D721Med (cell line): ENCODE measurements at regions not wholly inside any gene's neighbourhood (a gene's known extent, or its start where the extent isn't known, plus 50 kb on each side); places are given as distances from the start of the nearest gene placed in this dataset.

Source experiments
- DNase-seq: peaks from one replicate; pipeline ENCODE4 v3.0.0; 2011; ENCODE audit warnings: low spot score; ENCODE audit not compliant: insufficient read length
- FAIRE-seq: peaks from 2 replicates; lab custom pipeline; 2011; peaks lifted over from hg19 to GRCh38; lab: Jason Lieb, UNC
- CTCF ChIP-seq: IDR thresholded peaks from 2 replicates; pipeline ENCODE4 v1.5.1; 2012; ENCODE audit warnings: mild to moderate bottlenecking, control low read depth; ENCODE audit not compliant: insufficient read depth; ENCODE audit errors: missing control alignments

- no peak for DNase-seq
- no peak for TF ChIP-seq CTCF
- no peak for FAIRE-seq
These were observed 130.8 kb upstream of the PLEKHG7 start for GRCh38 chr12:92571844-92572543.

- DNase-seq = no peak
- no peak for TF ChIP-seq CTCF
- FAIRE-seq = no peak
These were observed 131.6 kb upstream of the PLEKHG7 start for GRCh38 chr12:92571169-92571568.

- DNase-seq = no peak
- peak; percentile 76 for FAIRE-seq
- peak; percentile 91 for TF ChIP-seq CTCF
These were observed 132.6 kb upstream of the PLEKHG7 start for GRCh38 chr12:92570056-92570753.

- DNase-seq (no peak), FAIRE-seq (no peak)
- no peak for TF ChIP-seq CTCF
These were observed 134.1 kb upstream of the PLEKHG7 start for GRCh38 chr12:92568691-92569090.

GRCh38 chr12:92566448-92567019, 136.3 kb upstream of the PLEKHG7 start:
- DNase-seq (no peak), FAIRE-seq (no peak)
- TF ChIP-seq CTCF = no peak

- no peak for FAIRE-seq
- DNase-seq = no peak
These were observed 139.0 kb upstream of the PLEKHG7 start for GRCh38 chr12:92563819-92564218.

More at GRCh38 chr12:92563819-92564218, 139.0 kb upstream of the PLEKHG7 start:
- TF ChIP-seq CTCF = no peak
